HFFc6 (cell line): ENCODE measurements at regions not wholly inside any gene's neighbourhood (a gene's known extent, or its start where the extent isn't known, plus 50 kb on each side); places are given as distances from the start of the nearest gene placed in this dataset.

Experiments used
- DNase-seq: peaks from one replicate; pipeline ENCODE4 v3.0.0-alpha.2; 2018
- H3K27ac Mint-ChIP-seq: 2 replicates; pipeline ENCODE4 v1.8.0; 2020; ENCODE audit warnings: mild to moderate bottlenecking, mixed read lengths
- H3K27me3 Mint-ChIP-seq: 2 replicates; pipeline ENCODE4 v1.8.0; 2021; ENCODE audit warnings: mild to moderate bottlenecking, moderate library complexity, mixed read lengths; ENCODE audit not compliant: insufficient read depth
- H3K36me3 Mint-ChIP-seq: 2 replicates; pipeline ENCODE4 v1.8.0; 2021; ENCODE audit warnings: low read depth, mixed read lengths
- H3K4me1 Mint-ChIP-seq: 2 replicates; pipeline ENCODE4 v1.8.0; 2020; ENCODE audit warnings: low read depth, mixed read lengths
- H3K4me3 Mint-ChIP-seq: 2 replicates; pipeline ENCODE4 v1.8.0; 2020; ENCODE audit warnings: mild to moderate bottlenecking, moderate library complexity, mixed read lengths
- H3K9me3 Mint-ChIP-seq: 2 replicates; pipeline ENCODE4 v1.8.0; 2020; ENCODE audit warnings: mild to moderate bottlenecking, mixed read lengths
- CTCF ChIP-seq: fragments of 200-600 bp; sonication (generic); IDR thresholded peaks from 2 replicates; pipeline ENCODE4 v1.5.0; 2021; ENCODE audit warnings: antibody characterized with exemption, mild to moderate bottlenecking

DNA sequence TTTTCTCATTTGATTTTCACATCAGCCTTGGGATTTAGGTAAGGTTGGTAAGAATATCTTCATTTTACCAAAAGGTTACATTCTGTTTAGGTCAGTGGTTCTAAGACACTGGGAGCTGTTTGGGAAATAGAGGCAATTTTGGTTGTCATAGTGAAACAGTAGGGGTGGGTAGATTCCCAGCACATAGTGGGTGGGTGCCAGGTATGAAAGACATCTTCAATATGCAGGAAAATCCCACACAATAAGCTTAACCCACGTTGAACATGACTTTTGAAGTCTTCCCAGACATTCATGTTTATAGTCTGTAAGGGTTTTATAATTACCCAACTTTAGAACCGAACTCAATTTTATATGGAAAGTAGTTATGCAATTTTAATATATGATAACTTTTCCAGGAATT lies 249.6 kb downstream of the SNCA start:
- Mint-ChIP-seq H3K27ac (no peak overlapping the region), H3K27me3 (peaks cover 1% of the 10 kb centered on the region; the same call in 1 of the 2 replicates), H3K36me3 (no peaks in the 10 kb centered on the region), H3K4me1 (no peaks in the 10 kb centered on the region), H3K4me3 (no peak overlapping the region), H3K9me3 (no peaks in the 10 kb centered on the region)
- no peak for TF ChIP-seq CTCF
- no peak for DNase-seq

DNA sequence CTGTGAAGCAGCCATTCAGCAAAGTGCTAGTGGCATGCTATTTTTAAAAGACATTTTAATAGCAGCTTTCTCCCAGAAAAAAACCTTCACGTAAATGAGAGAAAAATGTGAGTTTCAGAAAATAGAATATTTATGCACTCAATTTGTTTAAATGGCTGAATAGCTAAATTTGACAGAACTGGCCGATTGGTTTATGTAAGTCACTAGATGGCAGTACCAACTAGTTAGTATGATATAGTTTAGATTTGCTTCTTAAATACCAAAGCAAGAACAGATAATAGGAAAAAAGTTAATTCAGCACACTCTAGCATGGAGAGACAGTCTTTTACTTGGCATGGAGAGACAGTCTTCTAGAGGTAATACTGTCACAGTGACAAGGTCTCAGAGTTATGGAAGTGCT lies 250.1 kb downstream of the SNCA start:
- no peaks in the 10 kb centered on the region for H3K4me1 Mint-ChIP-seq
- DNase-seq, result peak; percentile 8
- no peaks in the 10 kb centered on the region for H3K36me3 Mint-ChIP-seq
- TF ChIP-seq CTCF, result peak; percentile 66
- H3K27ac Mint-ChIP-seq, result no peak overlapping the region
- no peaks in the 10 kb centered on the region for H3K9me3 Mint-ChIP-seq
- H3K27me3 Mint-ChIP-seq, result peaks cover 1% of the 10 kb centered on the region; the same call in 1 of the 2 replicates
- H3K4me3 Mint-ChIP-seq, result no peak overlapping the region

DNA sequence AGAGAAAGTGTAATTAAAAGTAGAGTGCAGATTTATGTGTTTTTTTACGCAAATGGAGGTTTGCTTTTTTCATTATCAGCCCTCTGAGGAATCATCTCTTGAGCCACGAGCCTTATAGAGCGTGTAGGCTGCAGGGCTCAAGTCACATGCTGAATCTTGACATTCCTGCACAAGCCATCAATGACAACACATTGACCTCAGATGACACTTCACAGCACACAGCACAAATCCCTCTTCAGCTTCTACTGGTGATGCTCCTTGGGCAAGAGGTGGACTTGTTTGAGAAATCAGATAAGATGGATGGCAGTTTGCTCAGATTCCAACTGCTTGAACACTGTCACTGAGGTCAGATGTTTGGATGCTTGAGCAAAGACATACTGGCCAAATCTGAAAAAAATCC lies 250.6 kb downstream of the SNCA start:
- Mint-ChIP-seq H3K27me3 (peaks cover 1% of the 10 kb centered on the region; the same call in 1 of the 2 replicates), H3K4me3 (no peak overlapping the region), H3K27ac (no peak overlapping the region), H3K4me1 (no peaks in the 10 kb centered on the region), H3K9me3 (no peaks in the 10 kb centered on the region), H3K36me3 (no peaks in the 10 kb centered on the region)
- DNase-seq, result no peak
- TF ChIP-seq CTCF, result no peak

GRCh38 chr4:89582756-89583505 lies 254.0 kb downstream of the SNCA start:
- no peak for TF ChIP-seq CTCF
- no peak for DNase-seq
- Mint-ChIP-seq H3K9me3 (no peaks in the 10 kb centered on the region), H3K4me1 (no peaks in the 10 kb centered on the region), H3K27me3 (no peaks in the 10 kb centered on the region), H3K36me3 (no peaks in the 10 kb centered on the region), H3K27ac (no peak overlapping the region), H3K4me3 (no peak overlapping the region)

GRCh38 chr4:89579771-89580170 lies 257.2 kb downstream of the SNCA start:
- Mint-ChIP-seq H3K36me3 (no peaks in the 10 kb centered on the region), H3K27me3 (no peaks in the 10 kb centered on the region), H3K4me3 (no peak overlapping the region), H3K27ac (no peak overlapping the region), H3K9me3 (no peaks in the 10 kb centered on the region), H3K4me1 (no peaks in the 10 kb centered on the region)
- no peak for TF ChIP-seq CTCF
- DNase-seq, result no peak
